ENCODE measurements at regions not wholly inside any gene's neighbourhood (a gene's known extent, or its start where the extent isn't known, plus 50 kb on each side); places are given as distances from the start of the nearest gene placed in this dataset.

DNA sequence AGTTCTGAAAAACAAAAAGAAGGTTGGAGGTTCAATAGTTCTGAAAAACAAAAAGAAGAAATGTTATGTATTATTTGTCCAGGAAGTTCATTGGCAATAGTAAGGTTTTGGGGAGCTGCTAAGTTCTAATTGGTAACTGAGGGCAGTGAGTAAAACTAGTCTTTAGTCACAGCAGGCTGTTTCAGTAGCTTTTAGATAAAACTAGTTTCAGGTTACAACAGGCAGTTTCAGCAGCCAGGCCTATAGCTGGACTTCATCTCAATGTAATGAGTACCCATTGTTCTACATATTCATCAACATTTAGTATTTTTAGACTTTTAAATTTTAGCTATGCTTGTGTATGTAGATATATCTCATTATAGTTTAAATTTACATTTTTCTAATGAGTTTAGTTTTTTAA, 639.3 kb downstream of the TOX3 start:
- TF ChIP-seq, protein P1, sequence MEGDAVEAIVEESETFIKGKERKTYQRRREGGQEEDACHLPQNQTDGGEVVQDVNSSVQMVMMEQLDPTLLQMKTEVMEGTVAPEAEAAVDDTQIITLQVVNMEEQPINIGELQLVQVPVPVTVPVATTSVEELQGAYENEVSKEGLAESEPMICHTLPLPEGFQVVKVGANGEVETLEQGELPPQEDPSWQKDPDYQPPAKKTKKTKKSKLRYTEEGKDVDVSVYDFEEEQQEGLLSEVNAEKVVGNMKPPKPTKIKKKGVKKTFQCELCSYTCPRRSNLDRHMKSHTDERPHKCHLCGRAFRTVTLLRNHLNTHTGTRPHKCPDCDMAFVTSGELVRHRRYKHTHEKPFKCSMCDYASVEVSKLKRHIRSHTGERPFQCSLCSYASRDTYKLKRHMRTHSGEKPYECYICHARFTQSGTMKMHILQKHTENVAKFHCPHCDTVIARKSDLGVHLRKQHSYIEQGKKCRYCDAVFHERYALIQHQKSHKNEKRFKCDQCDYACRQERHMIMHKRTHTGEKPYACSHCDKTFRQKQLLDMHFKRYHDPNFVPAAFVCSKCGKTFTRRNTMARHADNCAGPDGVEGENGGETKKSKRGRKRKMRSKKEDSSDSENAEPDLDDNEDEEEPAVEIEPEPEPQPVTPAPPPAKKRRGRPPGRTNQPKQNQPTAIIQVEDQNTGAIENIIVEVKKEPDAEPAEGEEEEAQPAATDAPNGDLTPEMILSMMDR (IDR thresholded peaks at IDR 0.05) = no peak
- intact Hi-C loops (cut with micrococcal nuclease) = no loop called here
- H3K27ac Mint-ChIP-seq = no peak overlapping the region
- Histone ChIP-seq H3K4me1 (ENCODE audit: control insufficient read depth, insufficient read depth, low read length) (no peaks in the 10 kb centered on the region), H3K9me3 (ENCODE audit: control insufficient read depth, insufficient read depth, low read length) (no peaks in the 10 kb centered on the region), H3K4me3 (ENCODE audit: low read length) (no peak overlapping the region), H3K27ac (ENCODE audit: low read length) (no peak overlapping the region), H3K36me3 (ENCODE audit: control insufficient read depth, insufficient read depth, low read length) (no peaks in the 10 kb centered on the region), H3K27me3 (ENCODE audit: control insufficient read depth, insufficient read depth, low read length) (no peaks in the 10 kb centered on the region)
- H3K9me3 Mint-ChIP-seq = peaks cover 5 to 6% of the 10 kb centered on the region in 2 donors
- no peaks in the 10 kb centered on the region for H3K27me3 Mint-ChIP-seq (ENCODE audit: low read depth in 2 of 2)
- DNase-seq = no peak
- no peak overlapping the region for H3K4me3 Mint-ChIP-seq
- no peaks in the 10 kb centered on the region for H3K4me1 Mint-ChIP-seq
- no peak for ATAC-seq
- no peaks in the 10 kb centered on the region for H3K36me3 Mint-ChIP-seq

DNA sequence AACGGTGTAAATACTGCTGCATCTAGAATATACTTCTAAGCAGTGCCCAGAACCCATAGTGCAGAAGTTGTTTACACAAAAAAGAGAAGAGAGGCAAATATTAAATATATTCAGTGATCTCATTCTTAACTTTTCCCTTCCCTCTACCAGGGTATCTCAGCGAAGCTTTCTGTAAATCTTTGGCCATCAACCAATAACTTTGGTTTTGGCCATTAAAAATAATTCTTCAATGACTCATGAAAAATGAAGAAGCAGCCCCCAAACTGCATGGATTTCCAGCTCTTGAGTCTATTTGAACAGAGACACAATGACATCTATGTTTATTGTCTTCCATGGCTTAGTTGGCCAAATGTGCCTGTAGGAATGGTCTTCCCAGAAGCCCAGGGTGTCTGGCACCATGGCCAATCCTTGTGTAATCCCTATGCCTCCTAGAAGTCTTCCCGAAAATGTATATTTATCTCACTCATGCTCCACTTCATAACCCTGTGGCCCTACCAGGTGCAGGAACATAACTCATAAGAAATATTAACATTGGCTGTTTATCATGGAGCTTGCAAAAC, 646.6 kb downstream of the TOX3 start:
- Mint-ChIP-seq H3K27me3 (ENCODE audit: low read depth in 2 of 2) (no peaks in the 10 kb centered on the region), H3K36me3 (no peaks in the 10 kb centered on the region), H3K27ac (no peak overlapping the region), H3K4me1 (no peaks in the 10 kb centered on the region), H3K4me3 (no peak overlapping the region), H3K9me3 (peaks cover 2 to 3% of the 10 kb centered on the region in 2 donors)
- no peak overlapping the region for H3K27ac ChIP-seq (ENCODE audit: low read length)
- H3K36me3 ChIP-seq (ENCODE audit: control insufficient read depth, insufficient read depth, low read length) = no peaks in the 10 kb centered on the region
- WGBS (ENCODE audit: insufficient coverage) = 82% methylated on average over 3 of the region's 3 CpGs
- TF ChIP-seq, protein P1 (IDR thresholded peaks at IDR 0.05) = no peak
- no peak for DNase-seq
- H3K27me3 ChIP-seq (ENCODE audit: control insufficient read depth, insufficient read depth, low read length) = no peaks in the 10 kb centered on the region
- H3K4me1 ChIP-seq (ENCODE audit: control insufficient read depth, insufficient read depth, low read length) = no peaks in the 10 kb centered on the region
- no peaks in the 10 kb centered on the region for H3K9me3 ChIP-seq (ENCODE audit: control insufficient read depth, insufficient read depth, low read length)
- no peak for ATAC-seq
- intact Hi-C loops (cut with micrococcal nuclease) = no loop called here
- no peak overlapping the region for H3K4me3 ChIP-seq (ENCODE audit: low read length)

DNA sequence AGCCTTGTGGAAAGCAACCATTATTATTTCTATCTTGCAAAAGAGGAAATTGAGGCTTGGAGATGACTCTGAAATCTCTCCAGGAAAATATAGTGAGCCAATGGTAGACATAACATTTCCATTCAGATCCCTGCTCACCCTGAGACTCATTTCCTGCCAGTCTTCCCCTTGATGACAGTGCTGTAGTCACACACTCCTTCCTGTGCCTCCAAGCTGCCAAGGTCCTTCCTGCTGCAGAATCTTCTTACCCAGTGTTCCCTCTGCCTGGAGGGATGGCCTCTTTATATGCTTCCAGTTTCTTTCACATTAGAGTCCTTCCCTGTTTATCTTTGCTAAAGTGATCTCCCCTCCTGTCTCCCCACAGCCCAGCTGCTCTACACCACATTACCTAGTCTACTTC, 648.1 kb downstream of the TOX3 start:
- Mint-ChIP-seq H3K27ac (no peak overlapping the region), H3K4me3 (no peak overlapping the region), H3K36me3 (no peaks in the 10 kb centered on the region), H3K27me3 (ENCODE audit: low read depth in 2 of 2) (no peaks in the 10 kb centered on the region), H3K9me3 (peaks cover 2 to 5% of the 10 kb centered on the region in 2 donors), H3K4me1 (no peaks in the 10 kb centered on the region)
- H3K27me3 ChIP-seq (ENCODE audit: control insufficient read depth, insufficient read depth, low read length) = no peaks in the 10 kb centered on the region
- ATAC-seq (no peak), DNase-seq (no peak)
- H3K4me3 ChIP-seq (ENCODE audit: low read length) = no peak overlapping the region
- H3K36me3 ChIP-seq (ENCODE audit: control insufficient read depth, insufficient read depth, low read length) = no peaks in the 10 kb centered on the region
- TF ChIP-seq, protein P1 (IDR thresholded peaks at IDR 0.05) = no peak
- H3K4me1 ChIP-seq (ENCODE audit: control insufficient read depth, insufficient read depth, low read length) = no peaks in the 10 kb centered on the region
- no peaks in the 10 kb centered on the region for H3K9me3 ChIP-seq (ENCODE audit: control insufficient read depth, insufficient read depth, low read length)
- intact Hi-C loops (cut with micrococcal nuclease) = no loop called here
- H3K27ac ChIP-seq (ENCODE audit: low read length) = no peak overlapping the region

DNA sequence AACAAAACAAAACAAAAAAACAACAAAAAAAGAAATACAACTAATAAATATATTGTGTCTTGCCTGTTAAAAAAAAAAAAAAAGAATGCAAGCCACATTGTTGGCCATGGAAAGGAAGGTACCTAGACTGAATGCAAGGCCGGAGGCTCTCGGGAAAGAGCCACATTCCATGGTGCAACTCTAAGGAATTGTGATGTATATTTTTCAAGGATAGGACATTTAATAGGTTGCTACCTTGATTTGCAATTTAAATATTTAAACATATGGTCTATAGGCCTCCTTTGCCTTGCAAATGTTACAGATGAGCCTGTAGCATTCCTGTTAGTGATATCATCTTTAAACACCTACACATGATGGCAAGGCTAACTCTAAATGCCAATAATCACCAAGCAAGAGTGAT, 650.9 kb downstream of the TOX3 start:
- ATAC-seq = no peak
- 89% methylated on average over 2 of the region's 2 CpGs for whole genome bisulfite sequencing (ENCODE audit: insufficient coverage)
- no peaks in the 10 kb centered on the region for H3K27me3 Mint-ChIP-seq (ENCODE audit: low read depth in 2 of 2)
- no peaks in the 10 kb centered on the region for H3K36me3 ChIP-seq (ENCODE audit: control insufficient read depth, insufficient read depth, low read length)
- no peak overlapping the region for H3K27ac ChIP-seq (ENCODE audit: low read length)
- intact Hi-C loops (cut with micrococcal nuclease) = no loop called here
- H3K9me3 ChIP-seq (ENCODE audit: control insufficient read depth, insufficient read depth, low read length) = no peaks in the 10 kb centered on the region
- H3K4me3 ChIP-seq (ENCODE audit: low read length) = no peak overlapping the region
- no peaks in the 10 kb centered on the region for H3K36me3 Mint-ChIP-seq
- TF ChIP-seq, protein P1 (IDR thresholded peaks at IDR 0.05) = no peak
- DNase-seq = no peak
- no peak overlapping the region for H3K27ac Mint-ChIP-seq
- no peaks in the 10 kb centered on the region for H3K27me3 ChIP-seq (ENCODE audit: control insufficient read depth, insufficient read depth, low read length)
- H3K4me1 ChIP-seq (ENCODE audit: control insufficient read depth, insufficient read depth, low read length) = no peaks in the 10 kb centered on the region
- peaks cover 7 to 11% of the 10 kb centered on the region in 2 donors for H3K9me3 Mint-ChIP-seq
- no peak overlapping the region for H3K4me3 Mint-ChIP-seq
- H3K4me1 Mint-ChIP-seq = no peaks in the 10 kb centered on the region
